GM21576 (cell line): ENCODE measurements at regions not wholly inside any gene's neighbourhood (a gene's known extent, or its start where the extent isn't known, plus 50 kb on each side); places are given as distances from the start of the nearest gene placed in this dataset.
A peak's percentile ranks its signal among the peaks of the same experiment; 100 is the strongest.
"Not testable (repeated sequence)": the region's sequence is repeated elsewhere in the genome, so short reads cannot be mapped to it uniquely, and the experiment has no call there.

ENCODE experiments used
- ATAC-seq: cut with Tn5 transposase; IDR thresholded peaks from one replicate; pipeline ENCODE4 v1.9.1; 2021; ENCODE audit warnings: mild to moderate bottlenecking, moderate library complexity; ENCODE audit not compliant: unreplicated experiment

GRCh38 chr12:14032191-14032590 is 50.8 kb upstream of the GRIN2B start:
- not testable (repeated sequence) for ATAC-seq

GRCh38 chr12:14043776-14044175 is 62.4 kb upstream of the GRIN2B start:
- no peak for ATAC-seq

GRCh38 chr12:14048941-14049545 is 67.6 kb upstream of the GRIN2B start:
- no peak for ATAC-seq

- no peak for ATAC-seq
Observed at GRCh38 chr12:14057895-14058294, 76.5 kb upstream of the GRIN2B start.

GRCh38 chr12:14058717-14059116 is 77.3 kb upstream of the GRIN2B start:
- no peak for ATAC-seq

GRCh38 chr12:14059548-14059947 is 78.1 kb upstream of the GRIN2B start:
- no peak for ATAC-seq

- ATAC-seq: no peak
Observed at GRCh38 chr12:14065616-14066015, 84.2 kb upstream of the GRIN2B start.

- no peak for ATAC-seq
Observed at GRCh38 chr12:14066021-14066420, 84.6 kb upstream of the GRIN2B start.

- ATAC-seq: no peak
Observed at GRCh38 chr12:14068961-14069360, 87.6 kb upstream of the GRIN2B start.

GRCh38 chr12:14071833-14072232 is 90.4 kb upstream of the GRIN2B start:
- ATAC-seq: no peak

- ATAC-seq: no peak
Observed at GRCh38 chr12:14072987-14073386, 91.6 kb upstream of the GRIN2B start.

GRCh38 chr12:14075797-14076393 is 94.5 kb upstream of the GRIN2B start:
- ATAC-seq: no peak

GRCh38 chr12:14076538-14076937 is 95.1 kb upstream of the GRIN2B start:
- ATAC-seq: no peak

- ATAC-seq: no peak
Observed at GRCh38 chr12:14086838-14087237, 105.4 kb upstream of the GRIN2B start.

GRCh38 chr12:14099994-14100393 is 118.6 kb upstream of the GRIN2B start:
- ATAC-seq: no peak

GRCh38 chr12:14101556-14101955 is 120.2 kb upstream of the GRIN2B start:
- not testable (repeated sequence) for ATAC-seq

GRCh38 chr12:14111230-14111865 is 129.9 kb upstream of the GRIN2B start:
- ATAC-seq: peak; percentile 99

- no peak for ATAC-seq
Observed at GRCh38 chr12:14113031-14113430, 131.6 kb upstream of the GRIN2B start.

GRCh38 chr12:14126692-14127091 is 145.3 kb upstream of the GRIN2B start:
- no peak for ATAC-seq

GRCh38 chr12:14129611-14130195 is 148.3 kb upstream of the GRIN2B start:
- no peak for ATAC-seq

GRCh38 chr12:14135996-14136395 is 154.6 kb upstream of the GRIN2B start:
- no peak for ATAC-seq

- no peak for ATAC-seq
Observed at GRCh38 chr12:14138495-14138894, 157.1 kb upstream of the GRIN2B start.
